Heart left ventricle (tissue), 16 donors: ENCODE measurements at regions not wholly inside any gene's neighbourhood (a gene's known extent, or its start where the extent isn't known, plus 50 kb on each side); places are given as distances from the start of the nearest gene placed in this dataset.

Source experiments
- ATAC-seq, 4 donors: fragments of 200-7000 bp; cut with Tn5 transposase; one replicate each; pipeline ENCODE4 v1.9.1; 2020 to 2022; ENCODE audit warnings: moderate library complexity in 4 of 4, mild to moderate bottlenecking in 3 of 4, moderate number of reproducible peaks in 1 of 4
- DNase-seq, 5 donors: peaks; one replicate each; pipeline ENCODE4 v3.0.0-alpha.2; 2020
- H3K27ac ChIP-seq, 12 donors: fragments of 200-600 bp; sonication (generic) in 4 of 12; one replicate each; pipeline versions ENCODE4 v1.5.0 to v1.8.0; 2016 to 2022; ENCODE audit warnings: mild to moderate bottlenecking in 2 of 12
- H3K27me3 ChIP-seq, 9 donors: fragments of 200-600 bp; sonication (generic) in 2 of 9; one replicate each; pipeline versions ENCODE4 v1.5.1 to v1.8.0; 2016 to 2022; ENCODE audit warnings: mild to moderate bottlenecking in 3 of 9
- H3K36me3 ChIP-seq, 9 donors: fragments of 200-600 bp; sonication (generic) in 2 of 9; one replicate each; pipeline versions ENCODE4 v1.5.0 to v1.8.0; 2018 to 2022; ENCODE audit warnings: mild to moderate bottlenecking in 2 of 9
- H3K4me1 ChIP-seq, 12 donors: fragments of 200-600 bp; sonication (generic) in 4 of 12; one replicate each; pipeline versions ENCODE4 v1.5.0 to v1.8.0; 2016 to 2022; ENCODE audit warnings: mild to moderate bottlenecking in 3 of 12
- H3K4me3 ChIP-seq, 12 donors: fragments of 200-600 bp; sonication (generic) in 4 of 12; one replicate each; pipeline versions ENCODE4 v1.5.0 to v1.8.0; 2017 to 2022; ENCODE audit warnings: mild to moderate bottlenecking in 9 of 12, moderate library complexity in 4 of 12
- H3K9me3 ChIP-seq, 12 donors: fragments of 200-600 bp; sonication (generic) in 4 of 12; one replicate each; pipeline versions ENCODE4 v1.5.0 to v1.8.0; 2016 to 2022; ENCODE audit warnings: mild to moderate bottlenecking in 1 of 12
- POLR2A ChIP-seq, 2 donors: fragments of 450-650 bp; IDR thresholded peaks; one replicate each; pipeline ENCODE4 v1.6.1; 2017; ENCODE audit warnings: antibody characterized with exemption in 2 of 2, mild to moderate bottlenecking in 2 of 2, moderate library complexity in 2 of 2
- WGBS, 4 donors: extraction: QIAGEN DNeasy Blood & Tissue Kit in 2 of 4; methylation state at CpG; one replicate each; pipeline versions ENCODE4 v1.1.5 to v1.1.7; 2013 to 2018; 5-methylcytosine and 5-hydroxymethylcytosine counted together
- intact Hi-C, 10 donors: fragments of 100-400 bp; cut with DNase I; formaldehyde crosslinking; loops; one replicate each; pipeline versions ENCODE4 v1.11.1 to v1.14.2; 2022
- TF ChIP-seq, protein P1 (sequence below), 12 donors: fragments of 200-600 bp; sonication (generic) in 4 of 12; IDR thresholded peaks; one replicate each; pipeline versions ENCODE4 v1.5.0 to v1.8.0; 2018 to 2022; ENCODE audit warnings: antibody characterized with exemption in 12 of 12, mild to moderate bottlenecking in 5 of 12
- donor health status: ischemic (EF 13 %, LVEDD 7.1; RV severe dilation, severe dysfunction).
- donor health status: healthy with polysubstance abuse.
- donor health status: DM: no; HTN: yes; CAD: no.
- donor health status: DM: no; HTN: no; CAD: no.
- donor health status: ischemic (EF 25% LVEDD 6.9; RV normal size, moderate dysfunction).
- donor health status: ischemic (EF 25% LVEDD 5.7; RV mildly dilated, moderate dysfunction).
- donor health status: healthy.
- donor health status: DM: yes; HTN: yes; CAD: no.
- donor health status: ischemic (EF 35%, LVEDD 5.7; RV mildly dilated, moderate dysfunction).
- donor health status: nonischemic (EF 11% LVEDD 7.7; RV severe dilation, severe dysfunction).
- donor health status: DM: yes; HTN: yes; CAD: no.
- donor health status: PGD.
- donor health status: ischemic (EF 29% LVEDD 5.4; RV normal size, mild dysfunction).
- donor health status: nonischemic (EF 23%, LVEDD 6.1; RV moderate dilation, normal function).

DNA sequence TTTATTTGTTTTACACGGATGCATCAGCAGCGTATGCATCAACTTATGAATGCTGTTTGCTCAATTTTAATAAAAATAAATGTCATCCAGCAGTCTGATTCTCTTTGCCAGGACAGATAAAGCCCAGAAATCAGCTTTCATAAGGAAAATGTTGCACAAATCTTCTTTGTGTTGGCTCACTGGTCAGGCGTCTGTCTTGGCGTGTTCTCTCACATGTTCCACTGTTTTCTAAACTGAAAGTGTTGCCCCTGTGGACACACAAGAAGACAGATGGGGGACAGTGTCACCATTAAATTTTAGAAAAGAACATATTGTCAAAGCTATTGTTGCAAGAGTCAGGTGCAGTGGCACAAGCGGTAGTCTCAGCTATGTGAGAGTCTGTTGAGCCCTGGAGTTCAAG is 316.2 kb downstream of the CENPC start:
- Histone ChIP-seq H3K4me1 (no peaks in the 10 kb centered on the region), H3K4me3 (no peak overlapping the region), H3K27me3 (no peaks in the 10 kb centered on the region), H3K36me3 (no peaks in the 10 kb centered on the region), H3K9me3 (peaks cover 0 to 8% (median 0%) of the 10 kb centered on the region in 12 donors), H3K27ac (no peak overlapping the region)
- intact Hi-C loops: no loop called here
- no peak for DNase-seq
- 74 to 81% (median 75%) methylated on average over 5 of the region's 5 CpGs for WGBS, 4 donors
- no peak for ATAC-seq
- TF ChIP-seq, protein P1, sequence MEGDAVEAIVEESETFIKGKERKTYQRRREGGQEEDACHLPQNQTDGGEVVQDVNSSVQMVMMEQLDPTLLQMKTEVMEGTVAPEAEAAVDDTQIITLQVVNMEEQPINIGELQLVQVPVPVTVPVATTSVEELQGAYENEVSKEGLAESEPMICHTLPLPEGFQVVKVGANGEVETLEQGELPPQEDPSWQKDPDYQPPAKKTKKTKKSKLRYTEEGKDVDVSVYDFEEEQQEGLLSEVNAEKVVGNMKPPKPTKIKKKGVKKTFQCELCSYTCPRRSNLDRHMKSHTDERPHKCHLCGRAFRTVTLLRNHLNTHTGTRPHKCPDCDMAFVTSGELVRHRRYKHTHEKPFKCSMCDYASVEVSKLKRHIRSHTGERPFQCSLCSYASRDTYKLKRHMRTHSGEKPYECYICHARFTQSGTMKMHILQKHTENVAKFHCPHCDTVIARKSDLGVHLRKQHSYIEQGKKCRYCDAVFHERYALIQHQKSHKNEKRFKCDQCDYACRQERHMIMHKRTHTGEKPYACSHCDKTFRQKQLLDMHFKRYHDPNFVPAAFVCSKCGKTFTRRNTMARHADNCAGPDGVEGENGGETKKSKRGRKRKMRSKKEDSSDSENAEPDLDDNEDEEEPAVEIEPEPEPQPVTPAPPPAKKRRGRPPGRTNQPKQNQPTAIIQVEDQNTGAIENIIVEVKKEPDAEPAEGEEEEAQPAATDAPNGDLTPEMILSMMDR (IDR thresholded peaks at IDR 0.05): no peak
- no peak for TF ChIP-seq POLR2A (IDR thresholded peaks at IDR 0.05)

DNA sequence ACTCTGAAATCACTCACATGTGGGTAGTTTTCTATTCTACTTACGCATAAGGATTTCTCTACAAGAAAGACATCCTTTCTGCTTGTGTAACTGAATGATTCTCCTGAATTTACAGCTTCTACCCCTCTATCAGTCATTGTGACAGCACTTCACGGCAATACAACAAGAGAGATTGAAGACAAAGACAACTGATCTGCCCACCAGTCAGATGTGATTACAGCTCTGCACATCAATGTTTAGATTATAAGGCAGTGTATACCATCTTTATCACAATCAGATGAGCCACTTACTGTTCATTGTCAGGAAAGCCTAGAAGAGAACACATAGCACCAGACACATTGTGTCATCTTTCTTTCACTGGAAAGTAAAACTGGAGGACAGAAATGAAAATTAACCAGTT is 324.4 kb downstream of the CENPC start:
- Histone ChIP-seq H3K36me3 (no peaks in the 10 kb centered on the region), H3K9me3 (no peaks in the 10 kb centered on the region), H3K27ac (no peak overlapping the region), H3K4me3 (no peak overlapping the region), H3K4me1 (no peaks in the 10 kb centered on the region), H3K27me3 (no peaks in the 10 kb centered on the region)
- TF ChIP-seq, protein P1 (IDR thresholded peaks at IDR 0.05): no peak
- TF ChIP-seq POLR2A (IDR thresholded peaks at IDR 0.05): no peak
- WGBS, 4 donors: 57 to 73% (median 72%) methylated on average over 2 of the region's 2 CpGs
- intact Hi-C loops: no loop called here
- ATAC-seq (no peak), DNase-seq (no peak)

DNA sequence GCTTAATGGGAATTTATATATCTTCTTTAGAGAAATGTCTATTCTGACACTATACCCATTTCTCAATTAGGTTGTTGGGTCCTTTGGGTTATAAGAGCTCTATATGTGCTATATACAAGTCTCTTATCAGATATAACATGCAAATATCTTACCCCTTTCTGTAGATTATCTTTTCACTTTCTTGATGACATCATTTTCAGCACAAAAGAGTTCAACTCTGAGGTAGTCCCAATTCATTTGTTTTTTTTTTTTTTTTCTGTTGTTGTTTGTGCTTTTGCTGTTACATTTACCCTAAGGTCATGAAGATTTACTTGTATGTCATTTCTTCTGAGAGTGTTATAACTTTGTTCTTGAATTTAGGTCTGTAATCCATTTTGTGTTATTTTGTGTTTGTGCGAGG is 326.4 kb downstream of the CENPC start:
- TF ChIP-seq, protein P1 (IDR thresholded peaks at IDR 0.05): no peak
- no peak for TF ChIP-seq POLR2A (IDR thresholded peaks at IDR 0.05)
- WGBS, 4 donors: 84 to 94% (median 91%) methylated on average over 1 of the region's 1 CpG
- DNase-seq: no peak
- H3K4me3 ChIP-seq: no peak overlapping the region
- H3K36me3 ChIP-seq: no peaks in the 10 kb centered on the region
- H3K9me3 ChIP-seq: no peaks in the 10 kb centered on the region
- no peaks in the 10 kb centered on the region for H3K4me1 ChIP-seq
- no peak for ATAC-seq
- intact Hi-C loops: no loop called here
- no peak overlapping the region for H3K27ac ChIP-seq
- no peaks in the 10 kb centered on the region for H3K27me3 ChIP-seq

DNA sequence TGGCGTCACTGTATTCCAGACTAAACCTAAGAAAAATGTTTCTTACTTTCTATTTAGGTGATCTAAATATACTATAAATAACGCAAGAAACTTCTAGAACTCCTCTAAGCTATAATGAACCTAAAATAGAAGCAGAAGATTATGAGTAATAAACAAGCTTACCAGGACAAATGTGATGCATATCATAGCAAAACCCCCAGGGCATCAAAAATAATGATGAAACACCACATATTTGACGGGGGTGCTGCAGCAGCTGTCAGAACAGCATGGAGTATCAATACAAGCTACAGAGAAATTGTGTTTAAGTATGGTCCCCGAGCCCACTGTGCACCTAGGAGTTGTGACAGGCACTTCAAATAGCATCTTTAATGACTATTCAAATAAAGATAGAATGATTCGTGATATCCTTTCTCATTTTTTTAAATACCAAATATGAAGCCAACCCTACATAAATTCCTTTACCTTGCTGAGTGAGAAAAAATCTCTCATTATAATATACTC is 337.3 kb downstream of the CENPC start:
- DNase-seq: no peak
- Histone ChIP-seq H3K4me1 (no peaks in the 10 kb centered on the region), H3K27ac (no peak overlapping the region), H3K9me3 (no peaks in the 10 kb centered on the region), H3K27me3 (peaks cover 0 to 2% (median 0%) of the 10 kb centered on the region in 9 donors), H3K4me3 (no peak overlapping the region), H3K36me3 (no peaks in the 10 kb centered on the region)
- 74 to 81% (median 79%) methylated on average over 5 of the region's 5 CpGs for WGBS, 4 donors
- intact Hi-C loops: no loop called here
- no peak for ATAC-seq
- TF ChIP-seq POLR2A (IDR thresholded peaks at IDR 0.05): no peak
- TF ChIP-seq, protein P1 (IDR thresholded peaks at IDR 0.05): no peak
